Inferior parietal cortex (tissue), 1 donor: ENCODE measurements at regions not wholly inside any gene's neighbourhood (a gene's known extent, or its start where the extent isn't known, plus 50 kb on each side); places are given as distances from the start of the nearest gene placed in this dataset.
"Not testable (repeated sequence)": the region's sequence is repeated elsewhere in the genome, so short reads cannot be mapped to it uniquely, and the experiment has no call there.

ENCODE experiments used
- DNase-seq: peaks from one replicate; pipeline ENCODE4 v3.0.0-alpha.2; 2016; ENCODE audit errors: extremely low spot score

DNA sequence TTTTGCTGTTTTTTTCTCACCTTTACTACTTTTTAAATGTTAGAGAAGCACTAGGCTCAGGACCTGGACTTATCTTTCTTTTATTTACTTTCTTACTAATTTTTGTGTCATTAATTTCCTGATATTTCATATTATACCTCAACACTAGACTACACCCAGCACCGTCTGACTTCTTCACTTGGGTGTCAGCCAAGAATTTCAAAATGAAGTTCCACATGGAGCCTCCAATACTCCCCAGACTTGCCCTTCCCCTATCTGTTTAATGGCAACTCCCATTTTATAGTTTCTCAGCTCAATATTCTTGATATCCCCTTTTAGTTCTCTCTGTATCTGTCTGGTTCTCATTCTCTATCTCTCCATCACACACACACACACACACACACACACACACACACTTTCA lies 139.3 kb downstream of the USP22 start:
- not testable (repeated sequence) for DNase-seq

DNA sequence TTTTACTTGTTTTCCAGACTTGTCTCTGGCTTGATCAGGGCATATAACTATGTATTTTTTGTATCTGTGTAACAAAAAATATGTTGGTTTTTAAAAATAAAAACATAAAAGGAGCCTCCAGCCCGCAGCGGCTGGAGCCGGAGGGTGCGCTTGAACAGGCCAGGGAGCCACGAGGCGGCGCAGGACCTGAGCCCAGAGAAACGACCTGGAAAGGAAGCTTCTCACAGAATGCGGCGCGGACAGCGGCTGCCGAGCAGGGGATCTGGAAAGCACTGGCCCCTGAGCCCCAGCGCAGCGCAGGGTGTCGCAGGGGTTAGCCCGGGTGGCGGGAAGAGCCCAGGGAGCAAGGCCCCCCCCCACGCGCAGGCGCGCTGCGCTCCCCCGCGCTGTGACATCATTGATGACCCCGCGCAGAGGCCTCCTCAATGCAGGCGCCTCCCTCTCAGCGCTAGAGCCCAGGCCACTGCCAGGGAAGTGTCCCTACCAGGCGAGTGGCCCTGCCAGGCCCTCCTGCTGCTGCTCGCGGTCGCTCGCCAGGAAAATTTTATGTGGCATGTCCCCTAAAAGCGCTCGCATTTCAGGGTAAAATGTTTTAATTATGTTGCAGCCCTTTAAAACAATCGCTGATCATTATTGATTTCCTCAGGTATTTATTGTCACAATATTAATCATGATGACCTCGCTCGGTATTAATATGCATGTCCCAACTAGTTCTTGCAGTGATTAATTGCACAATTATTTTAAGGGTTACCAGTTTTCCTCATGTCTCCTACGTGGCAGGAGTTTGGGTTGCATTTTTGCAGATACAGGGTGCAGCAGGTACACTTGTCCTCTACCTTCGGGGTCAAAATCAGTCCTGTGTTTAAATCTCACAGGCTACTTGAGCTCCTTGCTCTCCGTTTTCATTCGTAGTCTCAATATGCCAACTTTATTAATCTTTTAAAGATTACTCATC lies 134.2 kb downstream of the USP22 start:
- DNase-seq = peak; percentile 85

DNA sequence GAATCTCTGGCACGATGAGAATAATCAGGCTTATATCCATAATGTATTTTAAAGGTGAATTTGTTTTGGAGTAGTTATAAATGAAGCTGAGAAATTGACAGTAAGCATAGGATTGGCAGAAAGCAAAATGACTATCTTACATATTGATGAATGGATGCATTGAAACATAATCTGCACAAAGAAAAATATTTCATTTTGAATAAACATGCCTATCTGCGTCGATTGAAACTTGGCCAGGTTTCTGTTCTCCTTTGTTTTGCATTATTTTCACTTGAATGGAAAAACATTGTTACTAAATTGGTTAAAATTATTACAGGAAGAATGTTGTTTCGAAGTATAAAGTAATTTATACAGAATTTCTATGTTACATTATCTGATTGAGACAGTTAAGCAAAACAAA lies 128.2 kb downstream of the USP22 start:
- no peak for DNase-seq

DNA sequence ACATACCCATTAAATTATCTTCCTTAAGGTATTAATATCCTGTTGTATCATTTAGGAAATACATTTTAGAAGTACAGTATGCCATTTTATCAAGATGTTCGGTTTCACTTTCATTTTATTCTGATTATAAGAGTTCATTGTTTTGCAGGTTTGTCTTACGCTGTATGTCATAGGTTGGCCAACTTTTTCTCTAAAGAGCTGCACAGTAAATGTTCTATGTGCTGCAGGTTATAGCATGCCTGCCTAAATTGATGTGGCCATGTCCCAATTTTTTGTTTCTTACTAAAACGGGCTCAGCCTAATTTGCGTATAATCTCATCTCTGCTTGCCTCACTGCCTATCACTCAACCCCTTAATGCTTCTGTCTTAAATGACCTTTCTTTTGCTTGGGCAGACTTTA lies 126.4 kb downstream of the USP22 start:
- no peak for DNase-seq

DNA sequence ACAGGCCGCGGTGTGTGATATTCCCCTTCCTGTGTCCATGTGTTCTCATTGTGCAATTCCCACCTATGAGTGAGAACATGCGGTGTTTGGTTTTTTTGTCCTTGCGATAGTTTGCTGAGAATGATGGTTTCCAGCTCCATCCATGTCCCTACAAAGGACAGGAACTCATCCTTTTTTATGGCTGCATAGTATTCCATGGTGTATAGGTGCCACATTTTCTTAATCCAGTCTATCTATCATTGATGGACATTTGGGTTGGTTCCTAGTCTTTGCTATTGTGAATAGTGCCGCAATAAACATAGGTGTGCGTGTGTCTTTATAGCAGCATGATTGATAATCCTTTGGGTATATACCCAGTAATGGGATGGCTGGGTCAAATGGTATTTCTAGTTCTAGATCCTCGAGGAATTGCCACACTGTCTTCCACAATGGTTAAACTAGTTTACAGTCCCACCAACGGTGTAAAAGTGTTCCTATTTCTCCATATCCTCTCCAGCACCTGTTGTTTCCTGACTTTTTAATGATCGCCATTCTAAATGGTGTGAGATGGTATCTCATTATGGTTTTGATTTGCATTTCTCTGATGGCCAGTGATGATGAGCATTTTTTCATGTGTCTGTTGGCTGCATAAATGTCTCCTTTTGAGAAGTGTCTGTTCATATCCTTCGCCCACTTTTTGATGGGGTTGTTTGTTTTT lies 125.1 kb downstream of the USP22 start:
- DNase-seq = not testable (repeated sequence)

DNA sequence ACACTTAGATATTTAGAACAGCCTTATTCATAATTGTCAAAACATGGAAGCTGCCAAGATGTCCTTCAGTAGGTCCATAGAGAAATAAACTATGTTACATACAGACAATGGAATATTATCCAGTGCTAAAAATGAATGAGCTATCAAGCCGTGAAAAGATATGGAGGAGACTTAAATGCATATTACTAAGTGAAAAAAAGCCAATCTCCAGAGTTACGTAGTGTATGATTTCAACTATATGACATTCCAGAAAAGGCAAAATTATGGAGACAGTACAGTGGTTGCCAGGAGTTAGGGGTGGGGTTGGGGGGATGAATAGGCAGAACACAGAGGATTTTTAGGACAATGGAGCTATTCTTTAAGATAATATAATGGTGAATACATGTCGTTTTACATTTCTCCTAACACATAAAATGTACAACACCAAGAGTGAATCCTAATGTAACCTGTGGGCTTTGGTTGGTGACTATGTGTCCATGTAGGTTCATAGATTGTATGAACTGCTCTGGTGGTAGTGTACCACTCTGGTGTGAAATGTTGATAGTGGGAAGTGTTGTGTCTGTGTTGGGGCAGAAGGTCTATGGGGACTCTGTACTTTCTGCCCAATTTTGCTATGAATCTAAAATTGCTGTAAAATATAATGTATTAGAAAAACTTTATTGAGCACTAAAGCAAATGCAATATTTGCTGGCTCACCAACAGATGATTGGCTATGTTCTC lies 122.6 kb downstream of the USP22 start:
- no peak for DNase-seq

DNA sequence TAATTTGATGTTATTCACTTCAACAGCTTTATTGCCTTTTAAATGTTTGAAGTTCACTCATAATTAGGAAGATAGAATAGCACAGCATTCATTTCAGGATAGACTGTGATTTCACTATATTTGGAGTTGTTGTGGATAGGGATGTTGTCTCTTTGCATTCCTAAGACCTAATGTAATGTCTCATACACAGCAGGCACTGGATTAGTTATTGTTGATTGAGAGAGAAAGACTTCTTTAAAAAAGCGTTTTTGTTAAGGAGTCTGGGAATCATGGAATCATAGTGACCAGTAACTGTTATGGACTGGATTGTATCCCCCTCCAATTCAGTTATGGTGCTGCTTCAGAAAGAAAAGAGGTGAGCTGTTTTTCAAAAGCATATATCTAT lies 122.0 kb downstream of the USP22 start:
- no peak for DNase-seq

DNA sequence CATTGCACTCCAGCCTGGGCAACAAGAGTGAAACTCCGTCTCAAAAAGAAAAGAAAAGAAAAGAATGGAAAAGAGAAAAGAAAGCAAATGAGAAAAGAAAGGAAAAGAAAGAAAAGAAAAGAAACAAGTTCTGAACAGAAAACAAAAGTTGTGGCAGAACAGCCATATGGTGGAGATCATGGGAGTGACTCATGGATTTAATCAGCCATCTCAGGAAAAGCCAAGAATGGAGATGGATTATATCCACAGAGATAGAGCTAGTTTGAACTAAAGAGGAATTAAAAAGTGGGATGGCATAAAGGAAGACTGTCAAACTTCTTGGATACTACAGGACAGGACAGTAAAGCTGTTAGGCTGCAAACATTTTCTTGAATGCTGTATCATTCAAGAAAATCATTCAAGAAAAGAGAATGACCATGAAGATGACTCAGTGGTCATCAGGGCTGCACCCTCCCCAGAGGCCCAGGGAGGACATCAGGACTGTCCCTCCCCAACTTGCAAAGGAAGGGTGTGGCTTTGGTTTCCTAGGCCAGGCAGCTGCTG lies 120.6 kb downstream of the USP22 start:
- no peak for DNase-seq

DNA sequence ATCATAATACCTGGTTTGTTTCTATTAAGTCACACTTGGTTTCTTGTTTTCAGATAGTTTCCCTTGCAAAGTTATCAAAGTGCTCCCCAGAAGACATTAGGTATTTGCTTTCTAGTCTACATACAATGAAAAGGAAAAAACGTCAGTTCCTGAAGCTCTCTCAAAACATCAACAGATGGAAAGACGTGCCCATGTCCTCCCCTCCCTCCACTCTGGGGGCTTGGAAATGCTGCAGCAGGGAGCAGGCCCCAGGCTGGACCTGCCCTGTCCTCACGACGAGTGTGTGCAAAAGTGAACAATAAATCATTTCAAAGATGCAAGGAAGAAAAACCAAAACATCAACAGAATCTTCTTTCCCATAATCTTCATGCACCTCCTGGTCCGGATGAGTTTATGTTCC lies 118.5 kb downstream of the USP22 start:
- no peak for DNase-seq

DNA sequence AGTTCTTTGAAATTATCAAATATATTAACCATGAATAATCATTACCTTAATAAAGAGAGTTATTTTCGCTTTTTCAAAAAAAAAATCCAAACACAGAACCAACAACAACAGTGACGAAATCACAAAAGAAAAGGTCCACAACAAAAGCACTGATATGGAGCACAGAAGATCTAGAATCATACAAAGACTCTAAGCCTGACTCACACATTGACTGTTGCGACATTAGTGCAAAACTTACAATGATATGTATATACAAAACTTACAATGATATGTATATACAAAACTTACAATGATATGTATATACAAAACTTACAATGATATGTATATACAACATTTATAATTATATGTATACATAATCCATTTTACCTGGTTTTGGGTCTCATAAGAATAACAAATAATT lies 117.7 kb downstream of the USP22 start:
- DNase-seq = no peak

DNA sequence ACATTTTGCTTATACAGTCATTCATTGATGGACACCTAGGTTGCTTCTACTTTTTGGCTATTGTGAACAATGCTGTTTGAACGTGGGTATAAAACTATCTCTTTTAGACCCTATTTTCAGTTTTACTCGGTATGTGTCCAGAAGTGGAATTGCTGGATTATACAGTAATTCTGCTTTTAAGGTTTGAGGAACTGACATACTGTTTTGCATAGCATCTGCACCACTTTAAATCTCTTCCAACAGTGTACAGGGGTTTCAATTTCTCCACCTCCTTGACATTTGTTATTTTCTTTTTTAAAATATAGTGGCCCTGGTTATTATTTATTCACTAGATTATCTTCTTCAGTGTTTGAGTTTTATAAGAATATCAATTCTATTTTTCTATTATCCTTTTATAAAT lies 116.9 kb downstream of the USP22 start:
- no peak for DNase-seq

DNA sequence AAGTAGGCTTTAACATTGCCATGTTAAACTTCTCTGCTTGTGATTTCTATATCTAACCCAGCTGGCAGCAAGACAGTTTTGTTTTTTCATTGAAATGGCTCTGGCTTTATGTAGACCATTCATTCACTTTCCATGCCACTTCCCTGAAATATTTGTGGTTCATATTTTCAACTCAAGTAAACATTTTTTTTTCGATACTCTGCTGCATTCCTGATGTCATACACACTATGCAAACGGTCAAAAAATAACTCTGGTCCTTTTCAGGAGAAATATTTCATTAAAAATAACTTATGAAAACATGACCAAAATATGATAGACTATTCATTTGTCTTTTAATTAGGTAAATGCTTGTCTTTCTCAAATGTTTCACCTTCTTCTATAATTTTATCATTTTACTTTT lies 116.3 kb downstream of the USP22 start:
- no peak for DNase-seq

DNA sequence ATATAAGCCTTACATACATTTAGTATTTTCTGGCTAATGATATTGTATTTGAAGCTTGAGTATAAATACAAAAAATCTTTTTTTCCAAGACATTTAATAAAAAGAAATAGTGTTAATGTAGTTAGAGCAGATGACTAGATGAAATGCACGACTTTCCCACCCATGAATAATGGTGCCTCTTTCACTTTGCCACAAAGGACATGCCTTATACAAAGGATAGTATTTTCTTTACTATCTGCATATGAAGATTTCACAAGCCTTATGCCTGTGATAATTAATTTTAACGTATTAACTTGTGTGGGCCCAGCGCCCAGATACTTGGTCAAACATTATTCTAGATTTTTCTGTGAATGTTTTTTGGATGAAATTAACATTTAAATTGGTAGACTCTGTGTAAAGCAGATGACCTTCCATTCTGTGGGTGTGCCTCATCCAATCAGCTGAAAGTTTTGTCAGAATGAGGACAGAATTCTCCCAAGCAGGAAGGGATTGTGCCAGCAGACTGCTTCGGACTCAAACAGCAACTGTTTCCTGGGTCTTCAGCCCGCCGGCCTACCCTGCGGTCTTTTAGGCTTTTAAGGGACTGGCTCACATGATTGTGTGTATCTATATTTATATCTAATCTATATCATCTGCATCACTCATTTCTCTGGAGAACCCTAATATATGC lies 115.4 kb downstream of the USP22 start:
- DNase-seq = no peak

DNA sequence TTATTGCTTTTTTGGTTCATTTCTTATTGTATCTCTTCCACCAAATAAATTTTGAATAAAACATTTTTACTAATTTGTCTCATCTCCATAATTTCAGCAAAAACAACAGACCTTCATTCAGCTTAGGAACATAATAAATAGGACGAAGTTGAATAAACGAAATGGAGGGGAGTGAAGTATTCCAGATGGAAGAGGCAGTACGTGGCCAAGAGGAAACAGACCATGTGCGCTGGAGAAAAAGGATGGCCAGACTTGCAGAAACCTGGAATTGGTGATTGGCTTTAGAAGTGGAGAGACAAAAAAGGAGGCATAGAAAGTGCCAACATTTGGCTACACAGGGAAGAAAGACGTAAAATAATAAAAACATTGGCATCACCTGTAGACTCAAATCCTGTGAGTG lies 113.5 kb downstream of the USP22 start:
- DNase-seq = no peak

DNA sequence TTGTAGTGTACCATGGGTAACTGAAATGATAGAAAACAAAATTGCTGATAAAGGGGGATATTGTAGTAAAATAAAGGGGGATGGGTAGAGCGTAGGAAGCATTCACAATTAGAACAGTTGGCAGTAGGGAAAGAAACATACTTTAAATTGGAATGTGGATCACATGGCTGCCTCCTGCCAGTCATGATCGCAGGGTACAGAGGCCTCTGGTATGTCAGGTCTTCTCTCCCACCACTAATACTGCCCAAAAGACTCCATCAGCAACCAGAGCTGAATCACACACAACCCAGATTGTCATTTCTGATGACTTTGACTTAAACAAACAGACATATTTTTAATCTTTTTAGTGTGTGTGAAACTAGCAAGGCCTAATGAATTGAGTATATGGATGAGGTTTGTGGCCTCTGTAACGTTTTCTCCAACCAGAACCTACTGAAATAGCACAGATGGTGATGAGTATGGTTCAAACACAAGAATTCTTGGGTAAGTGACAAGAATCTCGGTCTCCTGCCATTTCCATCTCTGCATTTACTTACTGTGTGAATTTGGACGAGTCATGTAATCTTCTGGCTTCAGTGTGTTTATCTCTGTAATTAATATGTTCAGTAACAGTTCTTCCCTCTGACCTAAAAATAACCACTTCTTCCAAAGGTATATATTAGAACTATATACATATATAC lies 112.6 kb downstream of the USP22 start:
- DNase-seq = no peak

DNA sequence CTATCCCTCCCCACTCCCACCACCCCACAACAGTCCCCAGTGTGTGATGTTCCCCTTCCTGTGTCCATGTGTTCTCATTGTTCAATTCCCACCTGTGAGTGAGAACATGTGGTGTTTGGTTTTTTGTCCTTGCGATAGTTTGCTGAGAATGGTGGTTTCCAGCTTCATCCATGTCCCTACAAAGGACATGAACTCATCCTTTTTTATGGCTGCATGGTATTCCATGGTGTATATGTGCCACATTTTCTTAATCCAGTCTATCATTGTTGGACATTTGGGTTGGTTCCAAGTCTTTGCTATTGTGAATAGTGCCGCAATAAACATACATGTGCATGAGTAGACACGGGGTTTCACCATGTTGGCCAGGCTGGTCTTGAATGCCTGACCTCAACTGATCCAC lies 109.8 kb downstream of the USP22 start:
- not testable (repeated sequence) for DNase-seq

DNA sequence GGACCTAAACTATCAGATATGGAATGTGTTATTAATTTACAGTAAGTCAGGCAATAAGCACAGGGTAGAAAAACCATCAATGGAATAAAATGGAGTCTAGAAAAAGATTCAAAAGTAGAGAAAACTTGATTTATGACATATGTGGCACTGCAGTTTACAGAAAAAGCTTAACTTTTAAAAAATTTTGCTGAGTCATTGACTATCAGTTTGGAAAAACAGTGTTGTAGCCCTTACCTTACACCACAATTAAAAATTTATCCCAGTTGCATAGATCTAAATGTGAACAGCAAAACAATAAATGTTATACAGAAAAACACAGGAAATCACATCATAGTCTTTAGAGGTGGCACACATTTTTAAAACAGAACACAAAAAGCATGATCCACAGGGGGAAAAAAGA lies 108.5 kb downstream of the USP22 start:
- no peak for DNase-seq

DNA sequence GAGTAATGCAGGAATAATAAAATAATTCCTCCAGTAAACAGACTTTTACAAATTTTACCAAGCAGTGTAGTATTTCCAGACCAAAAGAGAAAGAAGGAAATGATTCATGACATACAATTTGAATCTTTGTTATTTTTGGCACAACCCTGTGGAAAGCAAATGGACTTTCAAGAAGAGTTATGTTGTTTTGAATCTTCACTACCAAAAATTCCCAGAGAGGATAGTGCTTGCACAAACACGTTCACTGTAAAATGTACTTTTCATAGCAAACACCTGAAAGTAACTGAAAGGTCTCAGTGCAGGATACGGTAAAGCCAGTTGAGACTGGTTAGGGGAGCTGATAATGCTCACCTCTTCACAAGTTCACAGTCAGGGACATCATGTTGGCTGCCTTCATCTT lies 107.1 kb downstream of the USP22 start:
- DNase-seq = no peak

DNA sequence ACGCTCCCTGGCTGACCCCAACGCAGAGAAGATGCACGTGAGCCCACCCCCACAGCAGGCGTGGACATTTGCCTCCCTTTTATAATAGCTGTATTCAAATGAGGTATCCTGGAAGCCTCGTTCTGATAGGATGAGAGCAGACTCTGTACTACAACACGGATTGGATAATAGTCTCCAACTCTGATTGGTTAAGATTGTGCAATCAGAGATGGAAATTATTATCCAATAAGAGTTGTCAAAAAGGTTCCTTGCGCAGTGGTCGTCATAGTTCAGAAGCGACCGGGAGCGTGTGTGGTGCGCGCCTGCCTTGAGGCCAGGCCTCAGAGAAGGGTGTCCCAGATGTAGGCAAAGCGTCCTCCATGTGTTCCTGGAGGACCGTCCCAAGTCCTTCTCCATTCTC lies 104.6 kb downstream of the USP22 start:
- DNase-seq = no peak

DNA sequence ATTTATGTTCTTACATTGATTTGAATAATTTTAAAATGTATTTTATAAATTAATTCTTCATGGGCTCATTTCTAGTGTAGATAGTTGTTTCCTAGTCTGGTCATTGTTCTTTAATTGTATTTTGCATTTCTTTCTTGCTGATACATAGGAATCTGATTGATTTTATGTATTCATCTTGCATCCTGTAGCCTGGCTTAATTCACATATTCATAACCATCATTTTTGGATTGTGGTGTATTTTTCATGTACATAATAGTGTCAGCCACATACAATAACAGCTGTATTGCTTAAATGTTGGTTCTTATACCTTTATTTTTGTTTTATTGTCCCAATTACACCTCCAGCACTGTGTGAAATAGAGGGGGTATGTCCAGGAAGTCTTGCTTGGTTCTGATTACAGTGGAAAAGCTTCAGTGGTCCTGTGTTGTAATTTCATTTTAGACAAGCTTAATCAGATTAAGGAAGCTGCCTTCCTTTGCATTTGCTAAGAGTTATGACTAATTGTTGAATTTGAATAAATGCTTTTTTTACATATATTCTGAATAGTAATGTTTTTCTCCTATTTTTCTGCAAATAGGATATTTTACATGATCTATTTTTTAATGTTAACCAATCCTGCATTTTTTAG lies 103.7 kb downstream of the USP22 start:
- DNase-seq = no peak

DNA sequence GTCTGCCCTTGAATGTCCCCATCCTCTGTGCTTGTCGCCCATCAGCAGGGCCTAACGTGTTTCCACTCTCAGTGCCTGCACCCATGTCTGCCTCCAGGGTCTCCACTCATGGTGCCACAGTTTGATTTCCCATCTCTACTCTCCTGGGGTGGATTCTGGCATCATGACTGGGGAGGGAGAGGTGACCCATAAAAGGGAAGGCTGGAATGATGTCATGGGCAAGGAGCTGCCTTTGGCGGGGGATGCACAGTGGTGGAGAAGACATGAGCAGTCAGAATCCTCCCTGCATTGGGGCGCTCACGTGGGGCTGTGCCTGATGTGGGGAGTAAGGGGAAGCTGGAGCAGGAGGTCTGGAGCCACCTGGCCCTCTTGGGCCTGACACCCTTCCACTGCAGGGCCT lies 100.9 kb downstream of the USP22 start:
- no peak for DNase-seq
